NCI-H526 (cell line): ENCODE measurements at regions not wholly inside any gene's neighbourhood (a gene's known extent, or its start where the extent isn't known, plus 50 kb on each side); places are given as distances from the start of the nearest gene placed in this dataset.

Experiments used
- DNase-seq, 2 experiments: peaks; one replicate each; lab custom pipeline; 2025; lab: John Stamatoyannopoulos, UW

- DNase-seq: no peak
These were observed 675.0 kb upstream of the NUDT12 start for GRCh38 chr5:104237586-104237985.

GRCh38 chr5:104223885-104224773 lies 661.5 kb upstream of the NUDT12 start:
- DNase-seq: no peak

- DNase-seq: no peak
These were observed 655.6 kb upstream of the NUDT12 start for GRCh38 chr5:104218200-104218599.

- no peak for DNase-seq
These were observed 650.6 kb upstream of the NUDT12 start for GRCh38 chr5:104213216-104213615.

GRCh38 chr5:104199771-104200170 lies 637.2 kb upstream of the NUDT12 start:
- DNase-seq: no peak

- DNase-seq: no peak
These were observed 635.6 kb upstream of the NUDT12 start for GRCh38 chr5:104198156-104198555.

- DNase-seq: no peak
These were observed 627.3 kb upstream of the NUDT12 start for GRCh38 chr5:104189909-104190308.

GRCh38 chr5:104189031-104189430 lies 626.4 kb upstream of the NUDT12 start:
- DNase-seq: no peak

- DNase-seq: no peak
These were observed 625.1 kb upstream of the NUDT12 start for GRCh38 chr5:104187656-104188055.

GRCh38 chr5:104186510-104186909 lies 623.9 kb upstream of the NUDT12 start:
- no peak for DNase-seq

- DNase-seq: peak in 1 of 2 experiments; percentile 1
These were observed 623.5 kb upstream of the NUDT12 start for GRCh38 chr5:104186100-104186499.

- no peak for DNase-seq
These were observed 621.7 kb upstream of the NUDT12 start for GRCh38 chr5:104184264-104184663.

- peak in 1 of 2 experiments; percentile 62 for DNase-seq
These were observed 616.4 kb upstream of the NUDT12 start for GRCh38 chr5:104178829-104179456.

- no peak for DNase-seq
These were observed 615.5 kb upstream of the NUDT12 start for GRCh38 chr5:104178066-104178465.

- DNase-seq: no peak
These were observed 615.1 kb upstream of the NUDT12 start for GRCh38 chr5:104177651-104178050.

- no peak for DNase-seq
These were observed 610.4 kb upstream of the NUDT12 start for GRCh38 chr5:104172976-104173375.

GRCh38 chr5:104171958-104172690 lies 609.5 kb upstream of the NUDT12 start:
- DNase-seq: no peak

GRCh38 chr5:104170926-104171325 lies 608.3 kb upstream of the NUDT12 start:
- no peak for DNase-seq

- DNase-seq: no peak
These were observed 584.1 kb upstream of the NUDT12 start for GRCh38 chr5:104146652-104147051.

GRCh38 chr5:104139840-104140239 lies 577.3 kb upstream of the NUDT12 start:
- no peak for DNase-seq

- no peak for DNase-seq
These were observed 567.7 kb upstream of the NUDT12 start for GRCh38 chr5:104130320-104130719.

GRCh38 chr5:104128348-104128747 lies 565.8 kb upstream of the NUDT12 start:
- no peak for DNase-seq

GRCh38 chr5:104126980-104127379 lies 564.4 kb upstream of the NUDT12 start:
- no peak for DNase-seq
